ENCODE measurements at regions not wholly inside any gene's neighbourhood (a gene's known extent, or its start where the extent isn't known, plus 50 kb on each side); places are given as distances from the start of the nearest gene placed in this dataset.

- TF ChIP-seq CSDC2 (CRISPR knock-in tag; IDR thresholded peaks at IDR 0.05), result no peak
- no peak for TF ChIP-seq PATZ1 (CRISPR knock-in tag; IDR thresholded peaks at IDR 0.05; ENCODE audit: borderline replicate concordance)
- TF ChIP-seq POU6F1 (CRISPR knock-in tag; IDR thresholded peaks at IDR 0.05; ENCODE audit: borderline replicate concordance, low read depth), result no peak
- TF ChIP-seq SNAI2 (CRISPR knock-in tag; IDR thresholded peaks at IDR 0.05), result no peak
- no peak for TF ChIP-seq TOX (CRISPR knock-in tag; IDR thresholded peaks at IDR 0.05; ENCODE audit: borderline replicate concordance)
- no peak for TF ChIP-seq CREB5 (CRISPR knock-in tag; IDR thresholded peaks at IDR 0.05; ENCODE audit: low read depth)
- TF ChIP-seq ZNF8 (CRISPR knock-in tag; IDR thresholded peaks at IDR 0.05), result no peak
- TF ChIP-seq ZNF565 (CRISPR knock-in tag; conservative IDR thresholded peaks at IDR 0.05; ENCODE audit: low read depth), result no peak
- TF ChIP-seq TSHZ2 (CRISPR knock-in tag; IDR thresholded peaks at IDR 0.05), result no peak
- no peak for TF ChIP-seq TCF4 (CRISPR knock-in tag; IDR thresholded peaks at IDR 0.05; ENCODE audit: borderline replicate concordance)
- TF ChIP-seq ZFP3 (CRISPR knock-in tag; IDR thresholded peaks at IDR 0.05), result no peak
- no peak for TF ChIP-seq RARB (CRISPR knock-in tag; IDR thresholded peaks at IDR 0.05)
- TF ChIP-seq ESRRG (CRISPR knock-in tag; IDR thresholded peaks at IDR 0.05), result no peak
- no peak for TF ChIP-seq CSRNP3 (CRISPR knock-in tag; IDR thresholded peaks at IDR 0.05)
- ATAC-seq, result no peak
These were observed 72.9 kb downstream of the MRM1 start for GRCh38 chr17:36674278-36674650.

GRCh38 chr17:36675250-36675649 lies 73.9 kb downstream of the MRM1 start:
- no peak for ATAC-seq
- TF ChIP-seq CREB5 (CRISPR knock-in tag; IDR thresholded peaks at IDR 0.05; ENCODE audit: low read depth), result no peak
- no peak for TF ChIP-seq ISL1 (CRISPR knock-in tag; IDR thresholded peaks at IDR 0.05)
- no peak for TF ChIP-seq RARB (CRISPR knock-in tag; IDR thresholded peaks at IDR 0.05)
- no peak for TF ChIP-seq SNAI2 (CRISPR knock-in tag; IDR thresholded peaks at IDR 0.05)
- no peak for TF ChIP-seq TOX (CRISPR knock-in tag; IDR thresholded peaks at IDR 0.05; ENCODE audit: borderline replicate concordance)
- no peak for TF ChIP-seq ARNTL (CRISPR knock-in tag; IDR thresholded peaks at IDR 0.05; ENCODE audit: borderline replicate concordance, low read depth)
- no peak for TF ChIP-seq ZFP3 (CRISPR knock-in tag; IDR thresholded peaks at IDR 0.05)
- no peak for TF ChIP-seq BACH2 (CRISPR knock-in tag; IDR thresholded peaks at IDR 0.05; ENCODE audit: borderline replicate concordance)
- TF ChIP-seq TCF4 (CRISPR knock-in tag; IDR thresholded peaks at IDR 0.05; ENCODE audit: borderline replicate concordance), result no peak
- no peak for TF ChIP-seq ESRRG (CRISPR knock-in tag; IDR thresholded peaks at IDR 0.05)
- TF ChIP-seq ZC3H10 (CRISPR knock-in tag; IDR thresholded peaks at IDR 0.05), result no peak
- no peak for TF ChIP-seq OSR1 (CRISPR knock-in tag; IDR thresholded peaks at IDR 0.05)
- no peak for TF ChIP-seq CSDC2 (CRISPR knock-in tag; IDR thresholded peaks at IDR 0.05)
- TF ChIP-seq ZNF565 (CRISPR knock-in tag; conservative IDR thresholded peaks at IDR 0.05; ENCODE audit: low read depth), result no peak
- TF ChIP-seq ZNF8 (CRISPR knock-in tag; IDR thresholded peaks at IDR 0.05), result no peak
- no peak for TF ChIP-seq POU6F1 (CRISPR knock-in tag; IDR thresholded peaks at IDR 0.05; ENCODE audit: borderline replicate concordance, low read depth)
- no peak for TF ChIP-seq PPARA (CRISPR knock-in tag; IDR thresholded peaks at IDR 0.05; ENCODE audit: borderline replicate concordance)
- TF ChIP-seq TSHZ2 (CRISPR knock-in tag; IDR thresholded peaks at IDR 0.05), result no peak
- no peak for TF ChIP-seq PATZ1 (CRISPR knock-in tag; IDR thresholded peaks at IDR 0.05; ENCODE audit: borderline replicate concordance)
- TF ChIP-seq GLIS3 (CRISPR knock-in tag; IDR thresholded peaks at IDR 0.05), result no peak
